HepG2 (cell line): ENCODE measurements at regions not wholly inside any gene's neighbourhood (a gene's known extent, or its start where the extent isn't known, plus 50 kb on each side); places are given as distances from the start of the nearest gene placed in this dataset.

ENCODE experiments used
- CBFB ChIP-seq: sonication (generic); formaldehyde crosslinking; IDR thresholded peaks from 2 replicates; pipeline ENCODE4 v1.4.0; 2020; ENCODE audit warnings: missing genetic modification reagents
- CTCF ChIP-seq: sonication (generic); formaldehyde crosslinking; IDR thresholded peaks from 2 replicates; pipeline ENCODE4 v1.5.0; 2020; ENCODE audit warnings: mild to moderate bottlenecking, missing genetic modification reagents, moderate library complexity
- ESRRA ChIP-seq: sonication (generic); formaldehyde crosslinking; IDR thresholded peaks from 2 replicates; pipeline ENCODE4 v1.5.1; 2020; ENCODE audit warnings: mild to moderate bottlenecking, low read depth, missing genetic modification reagents
- JUND ChIP-seq: sonication (generic); formaldehyde crosslinking; IDR thresholded peaks from 2 replicates; pipeline ENCODE4 v1.8.0; 2022; ENCODE audit warnings: mild to moderate bottlenecking, missing genetic modification reagents
- POGK ChIP-seq: sonication (generic); formaldehyde crosslinking; conservative IDR thresholded peaks from 2 replicates; pipeline ENCODE4 v1.8.0; 2022; ENCODE audit warnings: mild to moderate bottlenecking, moderate library complexity, missing genetic modification reagents
- POGZ ChIP-seq: sonication (generic); formaldehyde crosslinking; IDR thresholded peaks from 2 replicates; pipeline ENCODE4 v1.4.0; 2020; ENCODE audit warnings: mild to moderate bottlenecking, missing genetic modification reagents
- POLR2AphosphoS5 ChIP-seq: IDR thresholded peaks from 2 replicates; pipeline ENCODE4 v1.6.1; 2012; ENCODE audit warnings: low read depth, low read length
- RNF2 ChIP-seq: fragments of 450-650 bp; conservative IDR thresholded peaks from 2 replicates; pipeline ENCODE4 v1.6.1; 2016; ENCODE audit warnings: low read depth
- ZFAT ChIP-seq: sonication (generic); formaldehyde crosslinking; conservative IDR thresholded peaks from 2 replicates; pipeline ENCODE4 v1.8.1; 2023; ENCODE audit warnings: missing genetic modification reagents, inconsistent platforms
- ZNF34 ChIP-seq: sonication (generic); formaldehyde crosslinking; IDR thresholded peaks from 2 replicates; pipeline ENCODE4 v1.4.0; 2020; ENCODE audit warnings: mild to moderate bottlenecking, missing genetic modification reagents, borderline replicate concordance
- ZNF362 ChIP-seq: sonication (generic); formaldehyde crosslinking; IDR thresholded peaks from 2 replicates; pipeline ENCODE4 v1.4.0; 2020; ENCODE audit warnings: missing genetic modification reagents, mild to moderate bottlenecking, borderline replicate concordance
- ZNF543 ChIP-seq: sonication (generic); formaldehyde crosslinking; IDR thresholded peaks from 2 replicates; pipeline ENCODE4 v1.4.0; 2020; ENCODE audit warnings: mild to moderate bottlenecking, missing genetic modification reagents
- ZNF776 ChIP-seq: sonication (generic); formaldehyde crosslinking; IDR thresholded peaks from 2 replicates; pipeline ENCODE4 v1.4.0; 2020; ENCODE audit warnings: mild to moderate bottlenecking, missing genetic modification reagents

GRCh38 chr10:10361301-10361885, 656.3 kb upstream of the CELF2 start:
- TF ChIP-seq ZNF776 (CRISPR knock-in tag) (no peak), POGZ (no peak), CBFB (CRISPR knock-in tag) (no peak), ZNF362 (CRISPR knock-in tag) (no peak), ZNF543 (CRISPR knock-in tag) (no peak), RNF2 (no peak), JUND (CRISPR knock-in tag) (no peak), POLR2AphosphoS5 (no peak), POGK (CRISPR knock-in tag) (no peak), CTCF (CRISPR knock-in tag) (no peak), ESRRA (CRISPR knock-in tag) (no peak), ZFAT (CRISPR knock-in tag) (no peak), ZNF34 (no peak)
